Endothelial cell of umbilical vein (primary cell): ENCODE measurements at regions not wholly inside any gene's neighbourhood (a gene's known extent, or its start where the extent isn't known, plus 50 kb on each side); places are given as distances from the start of the nearest gene placed in this dataset.
"Not testable (repeated sequence)": the region's sequence is repeated elsewhere in the genome, so short reads cannot be mapped to it uniquely, and the experiment has no call there.

Source experiments
- BruUV-seq: library from RNA; stranded (reverse); fragments of 400-500 nt; replicated peaks from 2 replicates; lab custom pipeline; 2021; lab: Mats Ljungman, UMichigan
- CTCF ChIA-PET: fragments of 300-600, 350-600 bp; sonication (Branson Sonifier 250); formaldehyde crosslinking; loops from one replicate; lab custom pipeline; 2021; ENCODE audit warnings: antibody characterized with exemption, inconsistent platforms; lab: Charles Lee
- POLR2A ChIA-PET: fragments of 300-600, 350-600 bp; sonication (Branson Sonifier 250); formaldehyde crosslinking; loops from one replicate; lab custom pipeline; 2021; ENCODE audit warnings: antibody characterized with exemption, inconsistent platforms; lab: Charles Lee
- DNase-seq: peaks from one replicate; pipeline ENCODE4 v3.0.0-alpha.2; 2011; ENCODE audit warnings: low read depth, low spot score
- FAIRE-seq: peaks from 2 replicates; lab custom pipeline; 2011; peaks lifted over from hg19 to GRCh38; lab: Jason Lieb, UNC
- H2AFZ ChIP-seq: 2 replicates; pipeline ENCODE4 v1.6.0; 2012; ENCODE audit warnings: low read depth, low read length, control low read depth, inconsistent platforms
- H3K27ac ChIP-seq: 2 replicates; pipeline ENCODE4 v1.5.1; 2011; ENCODE audit warnings: low read depth, mild to moderate bottlenecking, control low read depth, low read length, moderate library complexity; ENCODE audit not compliant: insufficient read depth
- H3K27me3 ChIP-seq, 2 experiments: 2 replicates each; pipeline versions ENCODE4 v1.6.0 to v1.6.1; 2011; ENCODE audit warnings: low read length in 2 of 2, mixed read lengths in 1 of 2; ENCODE audit not compliant: control insufficient read depth in 2 of 2, insufficient read depth in 2 of 2
- H3K36me3 ChIP-seq, 2 experiments: 2 replicates in 1 of 2; 3 replicates in 1 of 2; pipeline ENCODE4 v1.5.1; 2011; ENCODE audit warnings: low read length in 2 of 2, mild to moderate bottlenecking in 1 of 2, moderate library complexity in 1 of 2; ENCODE audit not compliant: control insufficient read depth in 2 of 2, insufficient read depth in 2 of 2; ENCODE audit errors: extremely low read depth in 1 of 2
- H3K4me1 ChIP-seq: 3 replicates; pipeline ENCODE4 v1.5.1; 2011; ENCODE audit warnings: mild to moderate bottlenecking, low read length; ENCODE audit not compliant: control insufficient read depth, insufficient read depth; ENCODE audit errors: extremely low read depth
- H3K4me2 ChIP-seq: 2 replicates; pipeline ENCODE4 v1.6.1; 2011; ENCODE audit warnings: low read length, control low read depth, mixed read lengths; ENCODE audit not compliant: insufficient read depth
- H3K4me3 ChIP-seq, 3 experiments: fragments of 200-600 bp in 1 of 3; sonication (generic), shearing (Covaris generic) in 1 of 3; replicated peaks in 1 of 3; 2 replicates each; pipeline ENCODE4 v1.5.1; 2011 to 2016; ENCODE audit warnings: control low read depth in 3 of 3, low read length in 3 of 3, mild to moderate bottlenecking in 2 of 3, inconsistent platforms in 1 of 3, low read depth in 1 of 3, moderate library complexity in 1 of 3; ENCODE audit not compliant: insufficient read depth in 1 of 3
- H3K79me2 ChIP-seq: 2 replicates; pipeline ENCODE4 v1.6.0; 2012; ENCODE audit warnings: low read length, inconsistent platforms; ENCODE audit not compliant: control insufficient read depth, insufficient read depth
- H3K9ac ChIP-seq: replicated peaks from 2 replicates; pipeline ENCODE3; 2011; ENCODE audit warnings: low read length, control low read depth; ENCODE audit not compliant: insufficient read depth; ENCODE audit errors: extremely low read depth
- H3K9me1 ChIP-seq: replicated peaks from 3 replicates; pipeline ENCODE4 v1.6.0; 2011; ENCODE audit warnings: mild to moderate bottlenecking, low read length; ENCODE audit not compliant: control insufficient read depth, insufficient read depth; ENCODE audit errors: extremely low read depth
- H3K9me3 ChIP-seq: replicated peaks from 2 replicates; pipeline ENCODE4 v1.5.1; 2012; ENCODE audit warnings: low read length, inconsistent platforms; ENCODE audit not compliant: control insufficient read depth, insufficient read depth
- H4K20me1 ChIP-seq: replicated peaks from 2 replicates; pipeline ENCODE3; 2011; ENCODE audit warnings: mild to moderate bottlenecking, low read length; ENCODE audit not compliant: control insufficient read depth, insufficient read depth; ENCODE audit errors: extremely low read depth
- EZH2 ChIP-seq: IDR thresholded peaks from 2 replicates; pipeline ENCODE4 v1.6.1; 2012; ENCODE audit warnings: borderline replicate concordance, low read depth, mild to moderate bottlenecking, moderate library complexity, low read length, inconsistent platforms; ENCODE audit not compliant: severe bottlenecking
- FOS ChIP-seq: IDR thresholded peaks from 2 replicates; pipeline ENCODE4 v1.6.1; 2011; ENCODE audit warnings: mild to moderate bottlenecking, low read length, moderate library complexity, borderline replicate concordance; ENCODE audit not compliant: insufficient read depth
- GATA2 ChIP-seq: IDR thresholded peaks from 2 replicates; pipeline ENCODE4 v1.7.0; 2011; ENCODE audit warnings: low read depth, mild to moderate bottlenecking, moderate library complexity, mixed read lengths, low read length; ENCODE audit not compliant: insufficient read length, insufficient read depth
- JUN ChIP-seq: IDR thresholded peaks from 2 replicates; pipeline ENCODE4 v1.6.1; 2011; ENCODE audit warnings: borderline replicate concordance, low read depth; ENCODE audit not compliant: insufficient read length, insufficient read depth
- MYC ChIP-seq: IDR thresholded peaks from one replicate; pipeline ENCODE4 v1.6.1; 2011; ENCODE audit warnings: mild to moderate bottlenecking, low read depth, low read length
- POLR2A ChIP-seq: IDR thresholded peaks from 2 replicates; pipeline ENCODE4 v1.6.1; 2012; ENCODE audit warnings: low read depth, mild to moderate bottlenecking, control low read depth, low read length
- POLR2AphosphoS5 ChIP-seq: IDR thresholded peaks from 2 replicates; pipeline ENCODE4 v1.6.1; 2012; ENCODE audit warnings: low read depth, mild to moderate bottlenecking, control low read depth, low read length, moderate library complexity; ENCODE audit not compliant: insufficient read depth
- dilution Hi-C: fragments of 300-500 bp; cut with MboI; formaldehyde crosslinking; loops from one replicate; pipeline ENCODE4 v1.15.0; 2019; ENCODE audit warnings: low sequenced_read_pairs; ENCODE audit not compliant: extremely low pct_ligation_motif_present
- intact Hi-C: fragments of 100-400 bp; cut with micrococcal nuclease; formaldehyde crosslinking; loops from one replicate; pipeline ENCODE4 v1.10.0; 2022
- TF ChIP-seq, protein P1 (sequence below): IDR thresholded peaks from 2 replicates; pipeline ENCODE4 v1.6.1; 2011; ENCODE audit not compliant: insufficient read depth, insufficient read length
- TF ChIP-seq, protein P2 (sequence below), 2 donors: IDR thresholded peaks; 1 replicate in 1 of 2; 2 replicates in 1 of 2; pipeline ENCODE4 v1.5.1; 2011; ENCODE audit warnings: low read length in 2 of 2, mild to moderate bottlenecking in 2 of 2, moderate library complexity in 2 of 2, control low read depth in 1 of 2, inconsistent platforms in 1 of 2, low read depth in 1 of 2; ENCODE audit not compliant: insufficient read depth in 1 of 2; ENCODE audit errors: extremely low read depth in 1 of 2

DNA sequence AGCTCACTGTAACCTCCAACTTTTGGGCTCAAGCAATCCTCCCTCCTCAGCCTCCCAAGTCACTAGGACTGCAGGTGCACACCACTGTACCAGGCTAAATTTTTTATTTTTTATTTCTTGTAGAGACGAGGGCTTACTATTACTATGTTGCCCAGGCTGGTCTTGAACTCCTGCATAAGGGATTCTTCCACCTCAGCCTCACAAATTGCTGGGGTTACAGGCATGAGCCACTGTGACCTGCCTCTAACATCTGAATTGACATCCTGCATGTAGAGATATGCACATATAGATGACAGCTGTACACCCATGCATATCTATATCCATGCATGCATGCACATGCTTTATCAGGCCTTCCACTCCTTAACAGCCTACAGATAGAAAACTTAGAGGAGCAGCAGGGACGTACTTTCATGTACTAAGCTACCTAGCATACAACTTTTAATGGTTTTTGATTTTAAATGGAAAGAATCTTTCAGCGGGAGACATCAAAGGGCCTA, 740.9 kb upstream of the TPTE start:
- BruUV-seq = no TSS peak
- no peaks in the 10 kb centered on the region for H3K4me1 ChIP-seq
- no peak overlapping the region for H3K4me3 ChIP-seq
- DNase-seq = no peak
- no peak for FAIRE-seq
- TF ChIP-seq POLR2AphosphoS5 (no peak), EZH2 (no peak), GATA2 (no peak), FOS (no peak), POLR2A (no peak), JUN (no peak), MYC (no peak)
- TF ChIP-seq, protein P1, sequence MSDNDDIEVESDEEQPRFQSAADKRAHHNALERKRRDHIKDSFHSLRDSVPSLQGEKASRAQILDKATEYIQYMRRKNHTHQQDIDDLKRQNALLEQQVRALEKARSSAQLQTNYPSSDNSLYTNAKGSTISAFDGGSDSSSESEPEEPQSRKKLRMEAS = no peak
- TF ChIP-seq, protein P2, sequence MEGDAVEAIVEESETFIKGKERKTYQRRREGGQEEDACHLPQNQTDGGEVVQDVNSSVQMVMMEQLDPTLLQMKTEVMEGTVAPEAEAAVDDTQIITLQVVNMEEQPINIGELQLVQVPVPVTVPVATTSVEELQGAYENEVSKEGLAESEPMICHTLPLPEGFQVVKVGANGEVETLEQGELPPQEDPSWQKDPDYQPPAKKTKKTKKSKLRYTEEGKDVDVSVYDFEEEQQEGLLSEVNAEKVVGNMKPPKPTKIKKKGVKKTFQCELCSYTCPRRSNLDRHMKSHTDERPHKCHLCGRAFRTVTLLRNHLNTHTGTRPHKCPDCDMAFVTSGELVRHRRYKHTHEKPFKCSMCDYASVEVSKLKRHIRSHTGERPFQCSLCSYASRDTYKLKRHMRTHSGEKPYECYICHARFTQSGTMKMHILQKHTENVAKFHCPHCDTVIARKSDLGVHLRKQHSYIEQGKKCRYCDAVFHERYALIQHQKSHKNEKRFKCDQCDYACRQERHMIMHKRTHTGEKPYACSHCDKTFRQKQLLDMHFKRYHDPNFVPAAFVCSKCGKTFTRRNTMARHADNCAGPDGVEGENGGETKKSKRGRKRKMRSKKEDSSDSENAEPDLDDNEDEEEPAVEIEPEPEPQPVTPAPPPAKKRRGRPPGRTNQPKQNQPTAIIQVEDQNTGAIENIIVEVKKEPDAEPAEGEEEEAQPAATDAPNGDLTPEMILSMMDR (IDR thresholded peaks at IDR 0.05; ENCODE audit: extremely low read depth in 1 of 2, insufficient read depth in 1 of 2, low read depth in 1 of 2, low read length in 2 of 2) = no peak
- H2AFZ ChIP-seq = no peak overlapping the region
- no peaks in the 10 kb centered on the region for H3K9me1 ChIP-seq
- no peaks in the 10 kb centered on the region for H4K20me1 ChIP-seq
- H3K36me3 ChIP-seq = no peaks in the 10 kb centered on the region
- peaks cover 16% of the 10 kb centered on the region for H3K9me3 ChIP-seq
- no peaks in the 10 kb centered on the region for H3K27me3 ChIP-seq
- no peak overlapping the region for H3K9ac ChIP-seq
- no peaks in the 10 kb centered on the region for H3K79me2 ChIP-seq
- intact Hi-C loops (no loop called here), dilution Hi-C loops (no loop called here)
- no peak overlapping the region for H3K27ac ChIP-seq
- ChIA-PET POLR2A (no interaction called here), CTCF (no interaction called here)
- no peak overlapping the region for H3K4me2 ChIP-seq

DNA sequence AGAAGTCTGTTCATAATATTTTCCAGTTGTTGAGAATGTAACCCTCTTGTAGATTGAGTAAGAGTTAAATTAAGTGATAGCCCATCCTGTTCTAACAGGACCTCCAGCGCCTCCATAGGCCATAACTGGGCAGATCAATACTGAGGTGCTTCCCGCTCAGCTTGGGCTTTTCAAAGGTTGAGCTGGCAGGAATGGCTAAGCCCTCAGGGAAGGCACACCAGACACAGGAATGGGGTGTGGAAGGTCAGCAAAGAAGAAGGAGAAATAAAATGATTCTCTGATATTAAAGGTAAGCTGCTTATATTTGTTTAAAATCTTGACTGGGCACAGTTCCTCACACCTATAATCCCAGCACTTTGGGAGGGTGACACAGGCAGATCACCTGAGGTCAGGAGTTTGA, 737.8 kb upstream of the TPTE start:
- H3K79me2 ChIP-seq, DNase-seq, dilution Hi-C loops, BruUV-seq, H3K4me2 ChIP-seq, H3K27me3 ChIP-seq, H3K27ac ChIP-seq, FAIRE-seq, H2AFZ ChIP-seq, CTCF ChIA-PET, H3K9ac ChIP-seq, H3K9me1 ChIP-seq, H3K4me3 ChIP-seq, H3K36me3 ChIP-seq, intact Hi-C loops, H4K20me1 ChIP-seq, POLR2A ChIA-PET, H3K4me1 ChIP-seq: not testable (repeated sequence)
- H3K9me3 ChIP-seq = peaks cover 19% of the 10 kb centered on the region

- H3K79me2 ChIP-seq, dilution Hi-C loops, DNase-seq, FAIRE-seq, H2AFZ ChIP-seq, CTCF ChIA-PET, POLR2A ChIA-PET, H3K27me3 ChIP-seq, H3K9me1 ChIP-seq, H3K4me2 ChIP-seq, H3K4me3 ChIP-seq, H3K4me1 ChIP-seq, intact Hi-C loops, H3K9ac ChIP-seq, H3K36me3 ChIP-seq, BruUV-seq, H4K20me1 ChIP-seq, H3K27ac ChIP-seq: not testable (repeated sequence)
- H3K9me3 ChIP-seq = peaks cover 16% of the 10 kb centered on the region
Observed at GRCh38 chr21:9784201-9784600, 737.2 kb upstream of the TPTE start.
